BE2C (cell line): ENCODE measurements at regions not wholly inside any gene's neighbourhood (a gene's known extent, or its start where the extent isn't known, plus 50 kb on each side); places are given as distances from the start of the nearest gene placed in this dataset.

Experiments used
- DNase-seq: peaks from one replicate; pipeline ENCODE4 v3.0.0-alpha.2; 2020
- H3K27me3 ChIP-seq: fragments of 250-450 bp; sonication (Bioruptor Pico); 2 replicates; pipeline ENCODE4 v1.5.1; 2020; ENCODE audit warnings: mild to moderate bottlenecking
- H3K36me3 ChIP-seq: fragments of 250-450 bp; sonication (Bioruptor Pico); 2 replicates; pipeline ENCODE4 v1.5.1; 2020; ENCODE audit warnings: mild to moderate bottlenecking
- H3K4me1 ChIP-seq: fragments of 250-450 bp; sonication (Bioruptor Pico); 2 replicates; pipeline ENCODE4 v1.5.1; 2020
- H3K4me3 ChIP-seq: 2 replicates; pipeline ENCODE4 v1.5.1; 2011; ENCODE audit warnings: low read depth, low read length
- H3K9me3 ChIP-seq: fragments of 250-450 bp; sonication (Bioruptor Pico); 2 replicates; pipeline ENCODE4 v1.5.1; 2020
- TF ChIP-seq, protein P1 (sequence below): IDR thresholded peaks from 2 replicates; pipeline ENCODE4 v1.5.1; 2012; ENCODE audit warnings: mild to moderate bottlenecking, low read depth, low read length

DNA sequence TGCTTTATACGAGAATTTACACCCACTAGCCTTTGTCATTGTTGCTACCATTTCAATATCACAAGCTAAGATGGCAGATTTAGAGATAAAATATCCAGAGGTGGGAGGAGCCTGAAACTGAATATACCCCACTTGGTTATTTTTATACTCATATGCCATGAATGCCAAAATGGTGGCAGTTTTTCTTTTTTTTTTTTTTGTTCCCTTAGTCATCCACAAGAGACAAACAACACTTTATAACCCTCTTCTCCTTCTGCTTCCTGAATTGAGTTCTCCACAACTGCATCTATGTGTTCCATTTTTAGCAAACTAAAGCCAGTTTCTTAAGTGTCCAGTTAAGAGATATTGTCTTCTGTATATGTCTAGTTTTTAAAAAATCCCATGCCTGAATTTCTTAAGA lies 558.4 kb downstream of the LMO4 start:
- H3K36me3 ChIP-seq = no peaks in the 10 kb centered on the region
- no peak for DNase-seq
- H3K4me1 ChIP-seq = no peaks in the 10 kb centered on the region
- TF ChIP-seq, protein P1, sequence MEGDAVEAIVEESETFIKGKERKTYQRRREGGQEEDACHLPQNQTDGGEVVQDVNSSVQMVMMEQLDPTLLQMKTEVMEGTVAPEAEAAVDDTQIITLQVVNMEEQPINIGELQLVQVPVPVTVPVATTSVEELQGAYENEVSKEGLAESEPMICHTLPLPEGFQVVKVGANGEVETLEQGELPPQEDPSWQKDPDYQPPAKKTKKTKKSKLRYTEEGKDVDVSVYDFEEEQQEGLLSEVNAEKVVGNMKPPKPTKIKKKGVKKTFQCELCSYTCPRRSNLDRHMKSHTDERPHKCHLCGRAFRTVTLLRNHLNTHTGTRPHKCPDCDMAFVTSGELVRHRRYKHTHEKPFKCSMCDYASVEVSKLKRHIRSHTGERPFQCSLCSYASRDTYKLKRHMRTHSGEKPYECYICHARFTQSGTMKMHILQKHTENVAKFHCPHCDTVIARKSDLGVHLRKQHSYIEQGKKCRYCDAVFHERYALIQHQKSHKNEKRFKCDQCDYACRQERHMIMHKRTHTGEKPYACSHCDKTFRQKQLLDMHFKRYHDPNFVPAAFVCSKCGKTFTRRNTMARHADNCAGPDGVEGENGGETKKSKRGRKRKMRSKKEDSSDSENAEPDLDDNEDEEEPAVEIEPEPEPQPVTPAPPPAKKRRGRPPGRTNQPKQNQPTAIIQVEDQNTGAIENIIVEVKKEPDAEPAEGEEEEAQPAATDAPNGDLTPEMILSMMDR = no peak
- no peak overlapping the region for H3K4me3 ChIP-seq
- H3K27me3 ChIP-seq = no peaks in the 10 kb centered on the region
- no peaks in the 10 kb centered on the region for H3K9me3 ChIP-seq

DNA sequence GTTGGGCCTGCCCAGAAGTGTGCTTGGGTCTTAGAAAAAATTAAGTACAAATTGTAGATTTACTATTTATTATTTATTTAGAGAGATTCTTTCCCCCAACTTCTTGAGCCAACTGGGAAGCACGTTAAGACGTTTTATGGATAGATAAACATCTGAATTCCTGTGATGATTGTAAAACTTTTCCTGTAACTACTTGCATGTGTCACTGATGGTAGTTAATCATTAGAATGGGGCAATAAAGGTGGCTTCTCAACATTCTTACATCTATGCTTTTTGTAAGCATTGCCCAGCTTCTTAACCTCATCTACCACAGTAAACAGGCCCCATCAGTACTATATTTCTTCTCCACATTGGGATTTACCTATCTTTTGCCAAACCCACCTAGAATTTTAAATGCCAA lies 559.8 kb downstream of the LMO4 start:
- TF ChIP-seq, protein P1 = no peak
- no peaks in the 10 kb centered on the region for H3K27me3 ChIP-seq
- H3K4me3 ChIP-seq = no peak overlapping the region
- H3K36me3 ChIP-seq = no peaks in the 10 kb centered on the region
- no peaks in the 10 kb centered on the region for H3K9me3 ChIP-seq
- no peaks in the 10 kb centered on the region for H3K4me1 ChIP-seq
- no peak for DNase-seq

- no peaks in the 10 kb centered on the region for H3K4me1 ChIP-seq
- H3K27me3 ChIP-seq = no peaks in the 10 kb centered on the region
- H3K4me3 ChIP-seq = no peak overlapping the region
- H3K36me3 ChIP-seq = no peaks in the 10 kb centered on the region
- H3K9me3 ChIP-seq = no peaks in the 10 kb centered on the region
- TF ChIP-seq, protein P1 = no peak
- no peak for DNase-seq
Measured at GRCh38 chr1:87894062-87894461, 565.4 kb downstream of the LMO4 start.

- H3K27me3 ChIP-seq = no peaks in the 10 kb centered on the region
- DNase-seq = no peak
Measured at GRCh38 chr1:87897481-87897880, 568.8 kb downstream of the LMO4 start.

GRCh38 chr1:87898431-87898830 lies 569.8 kb downstream of the LMO4 start:
- Histone ChIP-seq H3K4me1 (no peaks in the 10 kb centered on the region), H3K4me3 (no peak overlapping the region), H3K9me3 (no peaks in the 10 kb centered on the region), H3K27me3 (no peaks in the 10 kb centered on the region), H3K36me3 (no peaks in the 10 kb centered on the region)
- TF ChIP-seq, protein P1 = no peak
- DNase-seq = no peak

More at GRCh38 chr1:87897481-87897880, 568.8 kb downstream of the LMO4 start:
- TF ChIP-seq, protein P1 = no peak
- H3K36me3 ChIP-seq = no peaks in the 10 kb centered on the region
- H3K4me3 ChIP-seq = no peak overlapping the region
- no peaks in the 10 kb centered on the region for H3K9me3 ChIP-seq
- H3K4me1 ChIP-seq = no peaks in the 10 kb centered on the region

DNA sequence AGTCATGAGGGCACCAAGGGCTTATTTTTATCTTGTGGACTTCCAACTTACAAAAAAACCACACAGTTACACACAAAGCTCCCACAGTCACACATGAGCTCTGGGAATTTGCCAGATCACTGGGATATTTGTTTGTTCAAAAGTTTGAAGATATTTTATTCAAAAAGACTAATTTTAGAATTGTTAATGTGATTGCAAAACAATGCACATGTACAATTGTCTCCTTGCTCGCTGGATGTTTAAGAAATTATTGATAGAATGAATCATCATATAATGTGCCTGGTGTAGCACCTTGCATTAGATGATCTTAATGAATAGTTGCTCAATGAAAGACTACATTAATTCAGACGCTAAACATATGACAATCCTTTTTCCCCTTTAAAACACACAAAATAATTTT lies 570.3 kb downstream of the LMO4 start:
- no peaks in the 10 kb centered on the region for H3K27me3 ChIP-seq
- no peak for DNase-seq
- H3K36me3 ChIP-seq = no peaks in the 10 kb centered on the region
- H3K4me3 ChIP-seq = no peak overlapping the region
- H3K9me3 ChIP-seq = no peaks in the 10 kb centered on the region
- no peaks in the 10 kb centered on the region for H3K4me1 ChIP-seq
- TF ChIP-seq, protein P1 = no peak
